ENCODE measurements at regions not wholly inside any gene's neighbourhood (a gene's known extent, or its start where the extent isn't known, plus 50 kb on each side); places are given as distances from the start of the nearest gene placed in this dataset.

DNA sequence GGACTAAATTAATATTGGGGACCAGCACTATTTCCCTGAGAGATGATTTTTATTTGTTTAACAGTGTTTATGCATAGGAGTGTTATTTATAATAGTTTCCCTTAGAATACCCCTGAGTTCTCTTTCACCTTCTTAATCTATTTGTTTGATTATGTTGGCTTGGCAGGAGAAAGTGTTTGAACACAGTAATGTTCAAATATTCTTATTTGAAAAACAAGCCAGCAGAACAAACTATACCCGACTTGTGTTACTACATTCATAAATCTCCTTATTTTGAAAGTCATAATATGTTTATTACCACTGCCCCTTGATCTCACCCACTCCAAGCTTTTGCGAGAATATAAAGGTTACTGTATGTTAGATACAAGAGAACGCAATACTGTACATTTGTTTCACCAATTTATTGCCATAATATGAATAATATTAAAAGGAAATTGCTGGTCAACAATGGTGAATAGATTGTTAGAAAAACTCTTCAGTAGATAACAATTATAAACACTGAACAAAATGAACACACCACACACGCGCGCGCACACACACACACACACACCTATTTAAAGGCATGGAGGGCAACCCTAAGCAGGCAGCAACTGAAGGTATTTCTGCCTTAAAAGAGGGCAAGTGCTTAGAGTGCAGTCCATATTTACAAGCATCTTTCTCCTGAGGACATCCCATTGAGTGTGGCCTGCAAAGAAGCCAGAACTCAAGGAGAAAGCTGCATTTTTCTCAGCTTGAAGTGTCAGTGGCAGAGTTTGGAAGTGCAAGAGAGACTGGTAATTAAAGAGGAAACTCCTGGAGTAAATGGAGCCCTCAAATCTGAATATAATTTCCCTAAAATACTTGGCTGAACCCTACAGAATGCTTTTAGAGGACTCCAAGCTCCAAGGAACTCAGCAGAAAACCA lies 279.4 kb upstream of the MAN1A1 start:
- DNase-seq: no peak

DNA sequence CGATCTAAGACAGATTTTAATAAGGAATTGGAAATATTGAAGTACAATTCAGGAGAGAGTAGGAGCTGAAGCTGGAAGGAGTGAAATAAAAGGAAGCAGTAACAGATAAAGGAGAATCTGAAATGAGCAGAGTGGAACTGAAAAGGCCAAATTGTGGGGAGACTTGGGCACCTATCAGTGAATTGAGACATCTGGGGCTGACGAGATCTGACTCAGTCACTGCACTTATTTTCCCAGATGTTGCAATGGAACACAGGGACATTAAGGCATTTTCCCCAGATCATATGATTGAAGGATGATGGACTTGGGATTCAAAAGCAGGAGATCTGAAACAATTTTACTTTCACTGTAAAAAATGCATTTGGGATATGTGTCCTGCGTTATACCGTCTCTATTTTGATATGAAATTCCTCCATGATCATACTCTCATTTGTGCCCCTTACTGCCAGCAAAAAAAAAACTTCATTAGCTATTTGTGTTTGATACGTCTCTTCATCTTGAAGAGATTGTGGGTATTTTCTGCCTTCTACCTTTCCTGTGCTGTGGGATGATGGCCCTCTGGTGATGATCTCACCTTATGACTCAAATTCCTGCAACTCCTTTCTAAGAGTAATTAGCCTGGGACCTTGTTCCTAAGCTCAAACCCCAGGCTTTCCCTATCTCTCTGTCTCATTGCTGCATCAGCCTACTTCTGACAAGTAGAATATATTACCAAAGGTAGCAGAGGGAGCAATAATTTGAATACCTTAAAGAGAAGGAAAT lies 278.5 kb upstream of the MAN1A1 start:
- DNase-seq: no peak

DNA sequence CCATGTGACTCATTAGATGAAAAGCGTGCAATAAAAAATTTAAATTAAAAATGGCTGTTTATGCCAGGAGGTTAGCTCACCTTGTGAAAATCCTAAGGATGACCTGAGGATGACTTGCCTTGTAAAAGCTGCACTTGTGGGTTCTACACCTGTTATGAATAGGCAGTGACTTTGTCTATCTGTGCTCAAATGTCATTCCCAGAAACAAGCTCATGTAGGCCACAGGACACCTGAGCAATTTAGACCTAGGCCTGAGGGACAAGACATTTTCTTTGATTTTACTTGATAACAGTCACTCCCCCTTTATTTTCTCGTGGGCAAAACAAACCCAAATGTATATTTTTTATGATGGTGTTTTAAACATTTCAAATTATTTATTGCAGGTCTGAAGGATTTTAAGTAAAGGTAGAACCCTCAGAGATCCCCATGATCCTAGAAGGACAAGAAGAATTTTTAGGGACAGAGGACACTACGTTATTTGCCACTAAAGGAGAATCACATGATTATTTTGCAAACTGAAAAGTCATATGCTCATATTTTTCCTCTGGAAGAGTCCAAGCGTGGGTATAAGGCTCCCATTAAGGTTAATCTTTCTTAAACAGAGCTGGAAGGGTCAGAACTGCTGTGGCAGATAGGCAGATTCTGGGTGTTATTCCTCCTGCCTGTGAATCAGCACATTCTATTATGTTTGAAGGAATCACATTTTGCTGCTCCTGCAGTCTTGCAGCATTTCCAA lies 277.5 kb upstream of the MAN1A1 start:
- DNase-seq: no peak

DNA sequence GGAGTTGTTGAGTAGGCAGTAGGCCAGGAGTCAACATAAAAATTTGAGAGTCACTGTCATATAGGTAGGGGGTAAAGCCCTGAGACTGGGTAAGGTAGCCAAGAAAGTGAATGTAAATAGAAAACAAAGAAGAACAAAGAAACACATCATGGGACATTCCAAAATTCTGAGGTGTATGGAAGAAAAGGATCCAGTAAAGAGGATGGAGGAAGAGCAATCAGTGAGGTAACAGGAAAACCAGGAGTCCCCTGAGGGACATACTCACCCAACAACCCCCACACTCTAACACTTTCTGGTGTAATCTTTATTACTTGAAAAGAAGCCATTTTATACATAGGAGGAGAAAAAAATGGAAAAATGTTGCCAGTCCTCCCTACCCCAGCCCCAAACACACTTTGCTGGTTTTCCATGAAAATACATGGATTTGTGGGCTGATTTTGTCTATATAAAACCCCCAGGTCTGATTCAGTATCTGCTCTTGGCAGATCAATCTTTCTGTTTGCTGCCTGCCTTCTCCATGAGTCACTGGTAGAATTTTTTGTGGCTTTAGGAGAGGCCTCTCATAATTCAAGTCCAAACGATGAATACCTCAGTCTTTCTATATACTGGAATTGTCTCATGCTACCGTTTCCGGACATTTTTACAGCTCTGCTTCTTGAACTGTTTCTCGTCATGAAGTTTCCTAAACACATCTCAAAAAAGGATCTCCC lies 271.4 kb upstream of the MAN1A1 start:
- DNase-seq: no peak

DNA sequence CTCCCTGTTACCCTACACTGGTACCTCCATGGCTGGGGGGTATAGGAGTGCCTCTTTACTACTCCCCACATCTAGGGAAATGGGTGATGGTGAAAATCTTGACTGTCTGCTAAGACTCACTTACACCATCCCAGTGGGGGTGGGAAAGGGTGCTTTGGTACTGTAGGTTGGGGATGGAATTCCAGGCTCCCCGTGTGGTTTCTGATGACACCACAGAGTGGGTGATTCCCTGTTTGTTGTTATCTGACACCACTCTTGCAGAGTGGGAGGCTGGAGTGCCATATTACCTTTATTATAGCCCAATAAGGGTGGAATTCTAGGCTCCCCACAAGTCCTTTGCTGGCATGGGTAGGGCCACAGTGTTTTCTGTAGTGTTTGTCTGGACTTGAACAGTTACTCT lies 264.6 kb upstream of the MAN1A1 start:
- DNase-seq: no peak

DNA sequence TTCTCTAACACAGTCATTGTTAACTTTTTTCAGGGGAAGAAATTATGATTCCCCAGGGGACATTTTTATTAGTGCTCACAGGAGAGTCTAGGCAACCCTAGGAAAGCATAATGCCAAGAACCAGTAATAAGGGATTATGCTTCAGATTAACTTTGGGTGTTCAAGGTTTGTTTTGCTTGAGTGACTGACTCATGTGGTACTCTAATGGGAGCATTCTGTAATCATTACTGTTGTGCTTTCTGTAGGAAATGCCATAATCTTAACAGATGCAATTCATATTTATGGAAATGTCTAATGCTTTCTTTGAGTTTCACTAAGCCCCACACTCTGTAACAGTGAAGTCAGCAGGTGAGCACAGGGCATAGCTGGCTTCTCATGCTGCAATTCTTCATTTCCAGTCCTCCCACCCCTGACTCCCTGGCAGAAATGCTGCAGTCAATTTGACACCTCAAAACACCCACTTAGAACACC lies 263.4 kb upstream of the MAN1A1 start:
- DNase-seq: no peak

DNA sequence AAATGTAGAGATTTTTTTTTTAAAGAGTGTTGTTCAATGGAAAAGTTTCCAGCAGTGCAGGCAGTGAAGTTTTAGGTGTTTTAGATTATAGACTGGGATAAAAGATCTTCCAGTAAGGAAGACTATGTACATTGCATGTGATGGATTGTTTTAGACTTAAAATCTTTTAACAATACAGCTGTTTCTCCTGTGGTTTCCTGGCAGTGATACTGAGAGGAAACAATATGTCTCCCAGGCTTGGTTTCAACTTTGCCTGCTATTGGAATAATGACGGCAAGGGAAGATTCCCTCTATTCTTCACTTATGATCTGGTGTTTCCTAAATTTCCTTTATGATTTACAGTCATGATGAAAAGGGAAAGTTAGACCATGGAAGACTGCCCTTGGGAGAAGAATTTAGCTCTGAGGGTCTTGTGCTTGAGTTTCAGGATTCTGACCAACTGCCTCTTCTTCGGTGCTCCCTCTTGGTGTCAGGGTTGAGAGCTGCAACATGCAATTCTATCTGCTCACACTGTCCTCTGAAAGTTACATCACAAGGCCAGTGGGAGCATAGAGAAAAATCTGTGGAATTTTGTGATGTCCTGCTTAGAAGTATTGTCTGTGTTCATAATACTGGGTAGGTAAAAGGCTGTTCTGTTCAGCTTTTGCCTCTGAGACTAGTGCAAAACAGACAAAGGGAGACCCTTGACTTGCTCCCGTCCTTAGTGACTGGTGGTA lies 262.8 kb upstream of the MAN1A1 start:
- no peak for DNase-seq

DNA sequence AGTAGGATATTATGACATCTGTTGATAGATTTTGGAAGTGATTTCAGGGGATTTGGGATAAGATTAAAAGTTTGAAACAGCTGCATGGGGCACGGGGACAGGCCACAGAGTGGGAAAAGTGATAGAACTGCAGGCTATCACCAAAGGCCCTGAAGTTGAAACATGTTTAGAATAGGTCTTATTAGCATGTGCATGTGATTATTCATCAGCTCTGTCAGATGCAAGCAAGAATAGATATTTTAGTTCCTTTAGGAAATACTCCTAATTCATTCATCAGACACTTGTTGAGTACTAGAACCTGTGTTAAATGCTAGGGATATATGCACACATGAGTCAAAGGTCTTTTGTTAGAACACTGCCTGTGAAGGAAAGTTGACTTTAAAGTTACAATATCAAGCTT lies 261.2 kb upstream of the MAN1A1 start:
- no peak for DNase-seq

DNA sequence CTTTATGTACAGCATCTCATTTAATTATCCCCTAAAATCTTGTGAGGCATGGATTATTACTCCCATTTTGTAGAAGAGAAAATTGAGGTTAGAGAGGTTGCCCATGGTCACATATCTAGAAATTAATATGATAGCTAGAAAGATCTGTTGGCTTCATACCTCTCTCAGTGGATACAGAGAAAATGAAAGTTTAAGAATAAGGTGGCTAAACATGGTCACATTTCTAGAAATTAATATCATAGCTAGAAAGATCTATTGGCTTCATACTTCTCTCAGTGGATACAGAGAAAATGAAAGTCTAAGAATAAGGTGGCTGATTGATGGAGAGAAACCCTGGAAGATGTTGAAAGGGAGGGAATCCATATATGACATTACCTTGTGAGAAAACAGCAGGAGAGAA lies 260.7 kb upstream of the MAN1A1 start:
- DNase-seq: no peak

DNA sequence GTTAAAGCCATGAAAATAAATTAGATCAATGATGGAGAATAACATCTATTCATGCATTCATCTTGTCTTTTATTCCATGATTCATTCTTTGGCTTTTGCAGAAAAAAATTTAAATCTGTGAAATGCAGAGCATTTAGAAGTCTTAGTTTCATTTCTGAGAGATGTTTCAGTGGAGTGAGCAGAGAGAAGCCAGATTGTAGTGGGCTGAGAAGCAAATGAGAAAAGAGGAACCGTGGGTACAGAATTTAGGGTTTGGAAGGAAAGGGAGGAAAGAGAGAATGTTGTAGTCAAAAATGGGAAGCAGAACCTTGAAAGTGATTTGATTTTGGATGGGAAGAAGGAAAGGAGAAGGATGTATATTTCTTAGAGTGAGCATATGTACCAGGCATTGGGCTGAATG lies 260.3 kb upstream of the MAN1A1 start:
- DNase-seq: no peak

DNA sequence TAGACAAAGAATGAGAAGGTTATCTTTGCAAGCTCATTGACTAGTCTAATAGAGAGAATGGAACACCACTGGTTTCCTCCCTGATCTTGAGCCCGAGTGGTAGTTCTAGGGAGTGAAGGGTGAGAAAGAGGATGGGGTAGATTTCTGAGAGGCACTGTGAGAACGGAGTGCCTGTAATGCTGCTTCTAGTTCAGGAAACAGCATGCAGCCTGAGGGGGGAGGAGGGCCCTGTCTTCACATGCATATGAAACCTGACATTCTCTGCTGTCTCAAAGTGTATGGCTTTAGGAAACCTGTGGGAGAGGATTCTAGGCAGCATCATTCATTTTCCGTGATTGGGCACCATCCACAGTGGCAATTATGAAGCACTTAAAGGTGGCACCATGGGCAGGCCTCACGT lies 259.4 kb upstream of the MAN1A1 start:
- DNase-seq: no peak

DNA sequence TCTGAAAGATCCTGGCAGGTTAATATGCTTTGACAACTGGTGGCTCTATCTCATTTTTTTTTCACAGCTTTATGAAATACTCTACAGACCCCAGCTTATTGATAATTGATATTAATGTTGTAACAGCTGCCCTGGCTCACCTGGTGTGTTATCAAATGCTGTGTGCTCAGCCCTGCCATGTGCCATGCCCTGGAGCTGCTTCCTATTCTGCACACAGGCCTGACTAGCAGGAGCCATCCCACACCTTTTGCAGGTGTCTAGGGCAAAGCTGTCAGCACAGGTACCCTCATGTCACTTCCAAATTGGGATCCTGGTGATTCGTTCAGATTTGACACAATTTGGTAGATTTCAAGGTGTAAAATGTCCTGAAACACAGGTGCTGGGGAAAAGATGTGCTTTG lies 254.6 kb upstream of the MAN1A1 start:
- no peak for DNase-seq

DNA sequence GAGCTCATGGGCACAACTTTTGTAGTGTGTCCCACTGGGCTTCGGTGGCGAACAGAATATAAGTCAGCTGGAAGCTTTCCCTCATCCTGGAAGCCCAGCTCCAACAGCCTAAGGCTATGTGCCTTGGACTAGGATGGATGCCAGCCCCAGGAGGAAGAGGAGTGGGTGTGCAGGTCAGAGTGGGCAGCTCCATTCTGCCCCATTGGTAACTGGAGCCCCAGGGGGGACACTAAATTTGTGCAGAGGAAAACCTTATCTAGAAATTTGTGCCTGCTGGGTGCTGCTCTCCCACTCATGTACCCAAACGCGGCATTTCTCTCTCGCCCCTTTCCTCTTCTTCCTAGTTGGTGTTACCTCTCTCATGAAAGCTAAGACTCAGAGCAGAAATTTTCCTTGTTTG lies 253.9 kb upstream of the MAN1A1 start:
- DNase-seq: no peak

DNA sequence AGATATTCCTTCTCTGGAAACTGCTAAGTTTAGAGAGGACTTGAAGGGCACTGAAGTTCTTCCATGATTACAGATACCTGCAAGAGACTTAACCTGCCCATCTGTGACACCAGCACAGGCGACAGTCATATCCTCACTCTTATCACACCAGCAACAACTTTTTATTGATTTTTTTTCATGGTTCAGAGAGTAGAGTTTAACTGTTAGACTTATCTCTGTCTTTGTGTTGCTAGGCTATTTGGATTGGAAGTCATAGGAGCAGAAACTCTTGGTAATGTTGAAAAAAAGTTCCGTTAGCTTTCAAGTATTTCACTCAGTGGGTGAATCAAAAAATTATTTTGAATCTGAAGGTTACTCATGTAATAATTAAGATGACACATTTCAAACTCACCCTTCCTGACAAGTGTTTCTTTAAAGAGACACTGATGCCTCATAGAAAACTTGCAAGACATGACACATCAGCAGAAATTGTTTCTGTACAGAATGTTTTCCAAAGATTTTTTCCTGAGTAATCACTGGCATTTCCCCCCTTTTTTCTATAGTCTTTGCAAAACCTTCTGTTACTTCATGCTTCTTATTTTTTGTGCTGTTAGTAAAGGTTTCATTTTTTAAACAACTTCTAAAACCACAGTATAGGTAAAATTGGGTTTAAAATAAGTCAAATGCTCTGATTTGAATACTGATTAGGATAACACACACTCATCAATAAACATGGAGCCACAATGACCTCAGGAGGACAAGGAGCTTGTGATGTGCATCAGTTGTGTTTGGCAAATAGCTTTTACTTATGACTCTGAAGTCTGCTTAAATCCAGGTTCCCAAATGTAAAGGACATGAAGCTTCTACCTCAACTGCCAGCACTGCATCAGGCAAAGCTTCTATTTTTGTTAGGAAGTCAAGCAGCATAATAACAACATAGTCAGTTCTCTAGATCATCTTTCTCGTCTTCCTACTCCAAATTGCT lies 252.9 kb upstream of the MAN1A1 start:
- no peak for DNase-seq

DNA sequence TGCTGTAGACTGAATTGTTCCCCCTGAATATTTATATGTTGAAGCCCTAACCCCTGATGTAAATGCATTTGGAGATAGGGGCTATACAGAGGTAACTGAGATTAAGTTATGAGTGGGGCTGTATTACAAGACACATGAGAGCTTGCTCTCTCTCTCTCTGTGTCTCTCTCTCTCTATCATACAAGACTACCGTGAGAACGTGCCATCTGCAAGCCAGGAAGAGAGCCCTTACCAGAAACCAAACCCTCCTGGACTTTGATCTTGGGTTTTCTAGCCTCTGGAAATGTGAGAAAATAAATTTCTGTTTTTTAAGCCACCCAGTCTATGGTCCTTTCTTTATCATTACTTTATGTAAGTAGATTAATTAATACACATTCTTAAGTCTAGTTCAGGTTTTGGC lies 249.3 kb upstream of the MAN1A1 start:
- DNase-seq: no peak

DNA sequence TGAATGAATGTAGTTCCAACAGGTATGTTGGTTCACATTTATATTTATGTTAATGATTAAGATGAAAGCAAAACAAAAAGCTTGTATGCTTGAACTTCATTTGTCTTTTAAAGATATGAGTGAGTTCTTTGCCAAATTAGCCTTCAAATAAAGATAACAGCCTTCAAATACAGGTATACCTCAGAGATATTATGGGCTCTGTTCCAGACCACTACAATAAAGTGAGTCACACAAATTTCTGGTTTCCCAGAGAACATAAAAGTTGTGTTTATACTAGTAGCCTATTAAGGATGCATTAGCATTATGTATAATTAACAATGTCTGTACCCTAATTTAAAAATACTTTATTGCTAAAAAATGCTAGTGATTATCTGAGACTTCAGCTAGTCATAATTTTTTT lies 245.3 kb upstream of the MAN1A1 start:
- no peak for DNase-seq

DNA sequence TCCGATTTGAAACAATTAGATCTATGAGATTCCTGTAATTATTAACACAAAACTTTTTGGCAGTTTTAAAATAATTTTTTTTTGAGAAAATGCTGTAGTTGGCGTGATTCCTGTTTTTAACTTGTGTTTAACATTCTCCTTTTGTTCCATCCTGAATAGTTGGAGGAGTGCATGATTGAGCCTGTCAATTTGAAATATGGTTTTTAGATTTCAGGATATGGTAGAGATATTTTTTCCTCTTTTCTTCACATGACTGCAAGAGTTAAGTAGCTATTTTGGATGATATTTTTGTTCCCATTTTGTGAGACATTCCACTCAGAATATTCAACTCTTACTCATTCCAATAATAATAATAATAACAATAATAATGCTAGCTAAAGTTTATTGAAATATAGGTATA lies 241.7 kb upstream of the MAN1A1 start:
- DNase-seq: no peak

DNA sequence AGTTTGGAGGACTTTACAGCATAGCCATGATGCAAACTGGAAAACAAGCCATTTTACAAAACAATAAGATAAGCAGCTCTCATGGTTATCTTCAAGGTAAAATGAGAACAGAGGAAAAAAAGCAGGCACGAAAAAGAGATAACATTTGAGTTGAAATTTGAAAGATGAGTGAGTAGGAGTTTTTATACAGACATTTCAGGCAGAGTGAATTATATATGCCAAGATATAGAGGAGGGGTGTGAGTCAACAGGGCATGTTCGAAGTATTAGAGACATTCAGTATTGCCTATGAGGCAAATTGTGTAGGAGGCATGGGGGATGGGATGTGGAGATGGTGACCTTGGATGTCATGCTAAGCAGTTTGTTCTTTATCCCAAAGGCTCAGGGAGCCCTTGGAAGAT lies 240.5 kb upstream of the MAN1A1 start:
- no peak for DNase-seq

DNA sequence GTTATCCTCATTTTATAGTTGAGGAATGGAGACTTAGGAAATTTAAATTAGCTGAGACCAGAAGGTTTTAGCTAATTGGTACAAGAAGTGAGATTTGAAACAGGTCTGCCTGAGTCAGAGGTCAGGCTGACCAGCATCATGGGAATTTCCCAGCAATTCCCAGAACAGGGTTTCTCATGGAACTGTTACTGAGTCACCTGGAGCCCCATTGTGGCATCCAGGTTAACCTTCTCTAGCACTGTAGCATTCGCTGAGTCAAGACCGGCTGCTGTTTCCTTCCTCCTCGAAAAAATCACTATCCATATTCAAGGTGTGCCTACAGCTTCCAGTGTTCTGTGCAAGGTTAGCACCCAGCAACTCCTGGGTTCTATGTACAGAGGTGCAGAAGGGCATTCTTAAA lies 238.0 kb upstream of the MAN1A1 start:
- DNase-seq: no peak

DNA sequence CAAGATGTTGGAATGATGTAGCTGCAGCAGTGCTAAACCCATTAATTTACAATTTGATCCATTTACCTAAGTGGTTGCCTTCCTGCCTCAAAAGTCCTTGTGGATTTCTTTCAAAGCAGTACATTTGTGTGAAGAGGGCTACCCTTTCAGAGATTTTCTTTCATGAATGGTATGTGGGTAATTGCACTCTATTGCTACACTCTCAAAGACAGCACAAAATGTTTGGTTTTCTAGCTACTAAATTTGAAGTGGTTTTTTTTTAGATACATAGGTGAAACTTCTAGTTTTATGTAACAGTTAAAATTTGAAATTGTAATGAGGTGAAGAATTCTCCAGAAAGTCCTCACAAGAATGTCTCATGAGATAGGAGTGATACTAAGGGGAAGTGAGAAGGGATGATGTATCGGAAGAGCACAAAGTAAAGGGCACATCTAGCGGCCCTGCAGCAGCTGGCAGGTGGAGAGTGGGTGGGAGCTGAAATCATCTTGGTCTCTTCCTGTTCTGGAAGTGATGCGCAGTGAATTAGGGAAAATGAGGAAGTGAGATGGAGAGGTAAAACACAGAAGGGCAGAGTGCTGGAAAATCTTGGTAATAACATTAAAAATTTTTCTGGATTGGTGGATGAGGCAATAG lies 236.8 kb upstream of the MAN1A1 start:
- DNase-seq: no peak
